GM06990 (cell line): ENCODE measurements at regions not wholly inside any gene's neighbourhood (a gene's known extent, or its start where the extent isn't known, plus 50 kb on each side); places are given as distances from the start of the nearest gene placed in this dataset.

Experiments used
- DNase-seq: peaks from one replicate; pipeline ENCODE4 v3.0.0-alpha.2; 2011; ENCODE audit not compliant: insufficient read length; ENCODE audit errors: extremely low read depth
- H3K27me3 ChIP-seq: replicated peaks from 2 replicates; pipeline ENCODE4 v1.6.0; 2011; ENCODE audit warnings: low read length; ENCODE audit not compliant: control insufficient read depth, insufficient read depth
- H3K36me3 ChIP-seq: 2 replicates; pipeline ENCODE4 v1.5.1; 2011; ENCODE audit warnings: low read length; ENCODE audit not compliant: control insufficient read depth, insufficient read depth
- H3K4me3 ChIP-seq: replicated peaks from 2 replicates; pipeline ENCODE4 v1.5.1; 2011; ENCODE audit warnings: low read depth, mild to moderate bottlenecking, control low read depth, low read length
- TF ChIP-seq, protein P1 (sequence below): IDR thresholded peaks from 2 replicates; pipeline ENCODE4 v1.5.1; 2011; ENCODE audit warnings: low read length, control low read depth, mild to moderate bottlenecking, inconsistent platforms; ENCODE audit not compliant: insufficient read depth, poor library complexity, severe bottlenecking

DNA sequence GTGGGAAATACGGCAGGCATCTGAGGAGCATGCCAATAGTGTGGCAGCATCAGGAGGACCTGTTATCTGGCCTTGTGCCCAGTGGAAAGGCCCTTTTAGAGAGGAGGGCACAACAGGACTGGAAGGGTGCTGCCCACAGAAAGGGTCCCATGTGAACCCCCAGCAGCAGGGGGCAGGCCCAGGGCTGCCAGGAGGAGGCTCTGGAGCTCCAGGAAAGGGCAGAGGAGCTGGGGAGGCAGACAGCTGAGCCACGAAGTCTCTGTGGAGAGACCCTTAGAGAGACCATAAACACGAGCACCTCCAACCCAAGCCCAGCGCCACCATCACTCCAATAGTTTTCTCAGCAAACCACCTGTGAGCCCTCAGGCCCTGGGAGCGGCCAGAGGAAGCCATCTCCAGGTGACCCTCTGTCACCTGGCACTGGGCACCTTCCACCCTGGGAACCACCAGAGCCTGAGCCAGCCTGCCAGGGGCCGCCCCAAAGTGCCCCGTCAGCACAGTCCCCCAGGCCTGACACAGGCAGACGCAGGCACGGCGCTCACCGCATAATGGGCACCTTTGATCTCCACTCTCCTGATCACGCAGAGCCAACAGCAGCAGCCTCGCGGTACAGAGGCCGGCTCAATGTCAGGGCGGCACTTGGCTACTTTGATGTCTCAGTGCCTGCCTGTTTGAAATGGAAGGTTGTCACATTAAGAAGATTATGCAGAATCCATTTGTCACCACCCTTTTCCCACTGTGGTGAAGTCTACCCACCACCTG, 162.5 kb upstream of the RAB6C start:
- no peak for DNase-seq
- Histone ChIP-seq H3K27me3 (no peaks in the 10 kb centered on the region; the same call in none of the 2 replicates), H3K36me3 (no peaks in the 10 kb centered on the region), H3K4me3 (no peak overlapping the region)
- TF ChIP-seq, protein P1, sequence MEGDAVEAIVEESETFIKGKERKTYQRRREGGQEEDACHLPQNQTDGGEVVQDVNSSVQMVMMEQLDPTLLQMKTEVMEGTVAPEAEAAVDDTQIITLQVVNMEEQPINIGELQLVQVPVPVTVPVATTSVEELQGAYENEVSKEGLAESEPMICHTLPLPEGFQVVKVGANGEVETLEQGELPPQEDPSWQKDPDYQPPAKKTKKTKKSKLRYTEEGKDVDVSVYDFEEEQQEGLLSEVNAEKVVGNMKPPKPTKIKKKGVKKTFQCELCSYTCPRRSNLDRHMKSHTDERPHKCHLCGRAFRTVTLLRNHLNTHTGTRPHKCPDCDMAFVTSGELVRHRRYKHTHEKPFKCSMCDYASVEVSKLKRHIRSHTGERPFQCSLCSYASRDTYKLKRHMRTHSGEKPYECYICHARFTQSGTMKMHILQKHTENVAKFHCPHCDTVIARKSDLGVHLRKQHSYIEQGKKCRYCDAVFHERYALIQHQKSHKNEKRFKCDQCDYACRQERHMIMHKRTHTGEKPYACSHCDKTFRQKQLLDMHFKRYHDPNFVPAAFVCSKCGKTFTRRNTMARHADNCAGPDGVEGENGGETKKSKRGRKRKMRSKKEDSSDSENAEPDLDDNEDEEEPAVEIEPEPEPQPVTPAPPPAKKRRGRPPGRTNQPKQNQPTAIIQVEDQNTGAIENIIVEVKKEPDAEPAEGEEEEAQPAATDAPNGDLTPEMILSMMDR: no peak

DNA sequence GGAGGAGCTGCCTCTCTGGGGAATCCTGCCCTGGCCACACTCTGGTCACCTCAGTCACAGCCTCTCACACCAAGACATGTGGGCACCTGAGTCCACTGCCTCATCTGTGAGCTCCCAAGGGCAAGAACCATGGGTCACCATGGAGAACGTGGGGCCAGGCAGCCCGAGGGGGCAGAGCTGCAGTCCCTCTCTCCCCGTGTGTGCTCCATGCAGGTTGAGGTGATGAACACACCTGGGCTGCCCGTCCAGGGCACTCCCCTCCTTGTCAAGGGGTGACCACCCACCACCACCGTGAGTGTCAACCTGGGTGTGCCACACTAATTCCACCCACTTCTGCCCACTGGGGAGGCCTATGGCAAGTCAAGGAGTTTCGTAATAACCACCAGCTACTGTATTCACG, 159.6 kb upstream of the RAB6C start:
- no peak for DNase-seq
- no peaks in the 10 kb centered on the region for H3K36me3 ChIP-seq
- no peak overlapping the region for H3K4me3 ChIP-seq
- TF ChIP-seq, protein P1: no peak
- no peaks in the 10 kb centered on the region; the same call in none of the 2 replicates for H3K27me3 ChIP-seq

DNA sequence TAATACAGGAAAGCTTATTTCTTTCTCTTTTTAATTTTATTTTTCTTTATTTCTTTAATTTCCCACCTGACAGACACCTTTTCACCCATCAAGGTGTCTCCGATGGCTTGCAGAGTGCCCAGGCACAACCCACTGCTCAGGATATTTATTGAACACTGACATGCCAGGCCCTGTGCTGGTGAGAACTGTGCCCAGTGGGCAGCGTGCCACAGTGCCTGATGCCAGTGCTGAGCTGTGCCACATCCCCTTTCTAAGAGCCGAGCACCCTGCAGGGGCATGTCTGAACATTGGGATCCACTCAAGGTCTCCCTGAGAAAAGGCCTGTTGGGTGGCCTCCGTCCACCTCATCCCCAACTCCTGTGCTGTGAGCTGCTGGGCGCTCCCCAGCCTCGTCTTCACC, 158.6 kb upstream of the RAB6C start:
- TF ChIP-seq, protein P1: no peak

DNA sequence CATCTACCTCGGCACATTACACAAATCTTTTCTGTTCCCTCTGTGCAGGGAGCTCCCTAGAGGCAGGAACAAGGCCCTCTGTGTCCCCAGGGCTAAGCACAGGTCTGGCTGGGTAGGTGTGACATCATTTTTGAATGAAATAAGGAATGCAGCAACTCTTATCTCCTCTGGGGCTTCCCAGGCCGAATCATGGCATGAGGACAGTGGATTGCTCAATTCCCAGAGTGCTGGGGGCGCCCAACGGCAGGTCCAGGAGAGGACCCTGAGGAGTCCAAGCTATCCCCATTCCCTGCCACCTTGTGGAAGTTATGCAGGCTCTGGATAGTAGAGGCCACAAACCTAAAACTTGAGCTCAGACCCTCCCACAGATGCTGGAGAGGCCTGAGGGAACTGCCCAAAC, 158.0 kb upstream of the RAB6C start:
- DNase-seq: no peak
- no peaks in the 10 kb centered on the region for H3K36me3 ChIP-seq
- TF ChIP-seq, protein P1: no peak
- no peak overlapping the region for H3K4me3 ChIP-seq
- no peaks in the 10 kb centered on the region; the same call in none of the 2 replicates for H3K27me3 ChIP-seq

More for the DNA sequence above, 158.6 kb upstream of the RAB6C start:
- DNase-seq: no peak
- no peak overlapping the region for H3K4me3 ChIP-seq
- no peaks in the 10 kb centered on the region for H3K36me3 ChIP-seq
- no peaks in the 10 kb centered on the region; the same call in none of the 2 replicates for H3K27me3 ChIP-seq

DNA sequence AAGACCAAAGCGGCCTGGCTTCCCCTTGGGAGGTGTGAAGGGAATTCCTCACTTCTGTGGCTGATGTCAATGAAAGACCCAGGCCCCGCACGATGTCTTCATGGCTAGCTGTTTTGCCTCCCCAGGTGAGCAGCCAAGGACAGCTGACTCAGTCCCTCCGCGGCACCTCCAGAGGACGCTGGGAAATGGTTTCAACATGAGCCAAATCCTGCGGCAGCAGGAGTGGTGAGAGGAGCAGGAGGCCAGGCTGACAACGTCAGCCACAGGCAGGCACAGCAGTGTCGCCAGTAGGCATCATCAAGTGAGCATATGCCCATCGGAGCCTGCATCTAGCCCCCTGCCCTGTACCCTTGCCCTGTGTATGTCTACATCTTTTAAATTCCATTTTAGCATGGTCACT, 156.4 kb upstream of the RAB6C start:
- H3K4me3 ChIP-seq: no peak overlapping the region
- TF ChIP-seq, protein P1: no peak
- H3K36me3 ChIP-seq: no peaks in the 10 kb centered on the region
- no peak for DNase-seq
- H3K27me3 ChIP-seq: no peaks in the 10 kb centered on the region; the same call in none of the 2 replicates
